Muscle layer of colon (tissue), 2 donors: ENCODE measurements at regions not wholly inside any gene's neighbourhood (a gene's known extent, or its start where the extent isn't known, plus 50 kb on each side); places are given as distances from the start of the nearest gene placed in this dataset.

Experiments
- H3K27ac ChIP-seq: one replicate; pipeline ENCODE4 v1.7.0; 2013; ENCODE audit warnings: low read depth, mild to moderate bottlenecking, low read length, moderate library complexity
- H3K27me3 ChIP-seq, 2 donors: one replicate each; pipeline ENCODE4 v1.7.0; 2013; ENCODE audit warnings: low read length in 2 of 2, mild to moderate bottlenecking in 2 of 2; ENCODE audit not compliant: insufficient read depth in 2 of 2, control insufficient read depth in 1 of 2
- H3K36me3 ChIP-seq: one replicate; pipeline ENCODE4 v1.7.0; 2013; ENCODE audit warnings: mild to moderate bottlenecking, low read length; ENCODE audit not compliant: insufficient read depth
- H3K4me1 ChIP-seq: one replicate; pipeline ENCODE4 v1.7.0; 2013; ENCODE audit warnings: mild to moderate bottlenecking, low read length; ENCODE audit not compliant: insufficient read depth
- H3K4me3 ChIP-seq, 2 donors: one replicate each; pipeline ENCODE4 v1.7.0; 2013; ENCODE audit warnings: low read length in 2 of 2, low read depth in 1 of 2, mild to moderate bottlenecking in 1 of 2, moderate library complexity in 1 of 2
- H3K9ac ChIP-seq: one replicate; pipeline ENCODE4 v1.7.0; 2013; ENCODE audit warnings: low read length
- H3K9me3 ChIP-seq: one replicate; pipeline ENCODE4 v1.7.0; 2013; ENCODE audit warnings: mild to moderate bottlenecking, low read length
- donor health status: abdominal sarcoma.
- donor health status: Adenocarcinoma of cecum.

DNA sequence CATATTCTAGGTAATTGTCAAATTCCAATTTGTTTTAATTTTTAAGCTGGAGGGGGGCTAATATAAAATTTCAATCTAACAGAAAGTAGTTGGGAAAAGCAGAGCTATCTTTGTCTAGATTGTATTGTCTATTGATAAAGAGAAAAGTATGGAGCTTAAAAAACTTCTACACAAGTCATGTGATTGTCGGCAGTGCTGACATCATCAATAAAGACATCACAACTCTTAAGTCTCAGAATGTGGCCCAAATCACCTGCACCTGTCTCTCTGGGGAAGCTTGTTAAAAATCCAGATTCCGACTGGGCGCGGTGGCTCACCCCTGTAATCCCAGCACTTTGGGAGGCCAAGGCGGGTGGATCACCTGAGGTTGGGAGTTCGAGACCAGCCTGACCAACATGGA is 333.8 kb downstream of the RASEF start:
- Histone ChIP-seq H3K4me1 (no peaks in the 10 kb centered on the region), H3K4me3 (no peak overlapping the region), H3K9me3 (no peaks in the 10 kb centered on the region)

DNA sequence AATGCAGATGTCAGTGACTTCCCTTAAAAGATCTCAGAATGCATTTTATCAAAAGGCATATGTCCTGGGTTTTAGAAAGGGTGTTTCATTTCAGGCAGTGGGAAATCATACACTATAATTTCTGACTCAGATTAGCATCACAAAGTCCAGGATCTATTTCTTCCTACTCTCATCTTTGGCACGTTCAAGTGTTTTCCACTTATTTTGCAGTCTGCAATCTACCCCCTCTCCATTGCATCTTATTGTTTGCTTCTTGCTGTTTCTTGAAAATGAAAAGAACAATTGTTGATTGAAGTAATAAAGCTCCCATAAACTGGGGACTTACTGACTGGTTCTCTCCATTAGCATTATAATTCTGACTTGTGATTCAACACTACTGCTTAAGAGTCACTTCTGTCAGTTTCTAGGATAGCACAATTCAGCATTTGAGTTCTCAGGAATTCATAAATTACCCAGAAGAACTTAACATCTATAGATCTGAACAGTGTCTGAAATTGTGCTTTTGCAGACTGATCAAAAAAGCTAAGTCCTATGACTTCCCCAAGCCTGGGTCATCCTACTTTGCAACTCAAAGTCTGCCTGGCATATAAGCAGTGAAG is 332.9 kb downstream of the RASEF start:
- Histone ChIP-seq H3K36me3 (no peaks in the 10 kb centered on the region), H3K9me3 (no peaks in the 10 kb centered on the region), H3K27ac (no peak overlapping the region), H3K4me1 (no peaks in the 10 kb centered on the region), H3K27me3 (no peaks in the 10 kb centered on the region), H3K9ac (no peak overlapping the region), H3K4me3 (no peak overlapping the region)

More for the DNA sequence above, 333.8 kb downstream of the RASEF start:
- H3K27ac ChIP-seq = no peak overlapping the region
- H3K36me3 ChIP-seq = no peaks in the 10 kb centered on the region
- no peak overlapping the region for H3K9ac ChIP-seq
- no peaks in the 10 kb centered on the region for H3K27me3 ChIP-seq

DNA sequence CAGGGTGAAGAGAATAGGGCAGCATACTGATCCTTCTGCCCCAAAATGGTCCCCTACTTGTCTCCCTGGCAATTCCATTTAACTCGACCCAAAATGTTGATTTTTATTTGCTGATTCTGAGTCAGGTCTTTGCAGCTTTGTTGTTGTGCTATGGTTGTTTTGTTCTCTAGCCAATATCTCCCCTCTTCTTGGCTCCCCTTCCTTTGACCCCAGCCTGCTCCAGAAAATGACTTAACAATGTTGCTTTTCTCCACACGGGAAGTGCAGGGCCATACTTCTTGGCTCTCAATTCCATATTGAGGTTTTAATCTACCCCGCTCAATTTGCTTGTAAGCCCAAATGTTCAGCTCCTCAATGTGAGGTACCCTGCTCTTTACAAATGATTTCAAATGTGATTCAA is 330.0 kb downstream of the RASEF start:
- Histone ChIP-seq H3K4me1 (peaks cover 6% of the 10 kb centered on the region), H3K27me3 (no peaks in the 10 kb centered on the region), H3K9me3 (no peaks in the 10 kb centered on the region), H3K9ac (no peak overlapping the region), H3K27ac (no peak overlapping the region), H3K4me3 (no peak overlapping the region), H3K36me3 (no peaks in the 10 kb centered on the region)

DNA sequence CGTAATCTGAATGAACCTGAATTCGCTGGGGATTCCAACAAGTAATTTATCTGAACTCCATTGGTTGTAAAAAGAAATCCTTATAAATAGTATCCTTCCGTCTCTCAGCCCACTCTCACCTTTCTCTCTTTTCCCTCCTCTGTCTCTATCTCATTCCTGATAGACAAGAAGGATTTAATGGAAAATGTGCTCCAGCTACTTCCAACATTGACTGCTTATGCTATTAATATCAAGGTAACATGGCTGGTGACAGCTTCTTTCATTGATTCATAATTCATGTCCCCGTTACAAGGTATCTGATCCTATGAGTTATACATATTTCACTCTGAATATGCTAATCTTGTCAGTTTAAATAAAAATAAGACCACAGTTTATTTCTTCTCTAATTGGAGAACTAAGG is 326.8 kb downstream of the RASEF start:
- Histone ChIP-seq H3K27ac (no peak overlapping the region), H3K4me3 (no peak overlapping the region), H3K4me1 (peaks cover 6% of the 10 kb centered on the region), H3K9me3 (no peaks in the 10 kb centered on the region), H3K9ac (no peak overlapping the region), H3K36me3 (no peaks in the 10 kb centered on the region), H3K27me3 (no peaks in the 10 kb centered on the region)

DNA sequence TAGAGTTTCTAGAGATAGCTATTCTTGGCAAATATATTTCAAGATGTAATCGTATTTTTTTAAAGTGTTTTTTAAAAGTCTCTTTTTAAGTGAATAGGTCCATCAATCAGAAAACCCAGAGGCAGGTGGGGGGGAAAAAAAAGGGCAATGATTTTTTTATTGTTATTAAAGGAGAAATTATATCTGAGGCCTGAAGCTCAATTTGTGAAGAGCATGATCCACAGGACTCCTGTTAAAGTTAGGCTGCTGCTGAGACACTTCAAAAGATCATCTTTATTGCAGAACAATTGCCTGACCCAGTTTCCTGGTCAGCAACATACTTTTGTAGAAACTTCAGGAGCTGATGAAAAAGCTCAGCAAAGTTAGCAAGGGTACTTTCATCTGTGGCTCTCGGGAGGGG is 326.2 kb downstream of the RASEF start:
- Histone ChIP-seq H3K9ac (no peak overlapping the region), H3K4me1 (peaks cover 6% of the 10 kb centered on the region), H3K9me3 (no peaks in the 10 kb centered on the region), H3K27ac (no peak overlapping the region), H3K27me3 (no peaks in the 10 kb centered on the region), H3K36me3 (no peaks in the 10 kb centered on the region), H3K4me3 (no peak overlapping the region)

DNA sequence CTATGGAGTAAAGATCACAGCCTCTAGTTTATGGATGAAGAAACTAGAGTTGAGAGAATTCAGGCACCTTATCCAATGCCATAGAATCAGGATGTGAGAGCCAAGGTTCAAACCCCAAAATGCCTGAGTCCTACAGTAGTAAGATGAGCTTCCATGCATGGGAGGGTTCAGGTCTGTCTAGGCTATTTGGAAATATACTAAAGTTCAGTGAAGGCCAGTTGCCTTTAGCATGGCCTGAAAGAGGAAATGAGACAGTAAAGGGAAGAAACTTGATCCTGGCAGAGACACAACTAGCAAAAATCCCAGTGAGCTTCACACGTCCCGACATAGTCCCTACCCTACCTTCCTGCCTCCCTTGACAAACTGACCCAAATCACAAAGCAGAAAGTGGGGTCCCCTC is 317.0 kb downstream of the RASEF start:
- Histone ChIP-seq H3K4me1 (no peaks in the 10 kb centered on the region), H3K4me3 (no peak overlapping the region), H3K27ac (no peak overlapping the region), H3K9me3 (no peaks in the 10 kb centered on the region), H3K36me3 (no peaks in the 10 kb centered on the region), H3K9ac (no peak overlapping the region), H3K27me3 (no peaks in the 10 kb centered on the region)

DNA sequence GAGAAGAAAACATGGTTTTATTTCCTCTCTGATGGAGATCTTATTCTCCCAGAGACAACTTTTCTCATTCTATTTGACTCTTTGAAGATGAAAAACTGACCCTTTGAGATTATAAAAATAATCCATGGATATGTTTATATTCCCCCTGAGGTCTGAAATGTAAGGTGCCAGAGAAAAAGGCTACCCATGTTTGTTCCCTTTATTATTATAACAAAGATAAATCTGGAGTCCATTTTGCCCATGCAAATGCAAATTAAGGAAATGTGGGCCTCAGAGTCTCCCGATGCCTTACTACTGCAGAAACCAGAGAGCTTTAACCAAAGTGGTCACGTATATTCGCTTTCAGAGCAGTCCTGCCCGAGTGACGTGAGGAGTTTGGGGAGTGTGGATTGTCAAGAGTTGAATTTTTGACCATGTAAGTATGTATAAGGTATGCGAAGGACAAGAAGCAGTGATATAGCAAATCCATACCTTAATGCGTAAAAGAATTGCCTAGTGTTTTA is 312.5 kb downstream of the RASEF start:
- no peak overlapping the region for H3K4me3 ChIP-seq
- H3K4me1 ChIP-seq = no peaks in the 10 kb centered on the region
- no peaks in the 10 kb centered on the region for H3K9me3 ChIP-seq
- no peak overlapping the region for H3K27ac ChIP-seq
- no peaks in the 10 kb centered on the region for H3K36me3 ChIP-seq
- no peak overlapping the region for H3K9ac ChIP-seq
- H3K27me3 ChIP-seq = no peaks in the 10 kb centered on the region

DNA sequence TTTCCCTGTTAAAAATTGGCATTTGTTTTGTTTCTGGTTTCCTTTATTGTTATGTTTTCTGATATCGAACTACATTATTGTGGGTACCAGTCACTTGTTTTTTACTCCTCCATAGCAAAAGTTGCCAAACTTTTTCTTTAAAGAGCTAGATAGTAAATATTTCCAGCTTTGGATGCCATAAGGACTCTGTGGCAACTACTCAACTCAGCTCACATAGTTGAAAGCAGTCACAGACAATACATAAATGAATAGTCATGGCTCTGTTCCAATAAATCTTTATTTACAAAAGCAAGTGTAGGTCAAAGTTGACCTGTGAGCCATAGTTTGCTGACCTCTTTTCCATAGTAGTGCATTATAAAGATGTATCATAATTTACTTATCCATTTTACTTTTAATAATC is 305.0 kb downstream of the RASEF start:
- H3K9me3 ChIP-seq = no peaks in the 10 kb centered on the region
- H3K27ac ChIP-seq = no peak overlapping the region
- no peaks in the 10 kb centered on the region for H3K4me1 ChIP-seq
- H3K36me3 ChIP-seq = no peaks in the 10 kb centered on the region
- H3K4me3 ChIP-seq = no peak overlapping the region
- H3K27me3 ChIP-seq = no peaks in the 10 kb centered on the region
- no peak overlapping the region for H3K9ac ChIP-seq

DNA sequence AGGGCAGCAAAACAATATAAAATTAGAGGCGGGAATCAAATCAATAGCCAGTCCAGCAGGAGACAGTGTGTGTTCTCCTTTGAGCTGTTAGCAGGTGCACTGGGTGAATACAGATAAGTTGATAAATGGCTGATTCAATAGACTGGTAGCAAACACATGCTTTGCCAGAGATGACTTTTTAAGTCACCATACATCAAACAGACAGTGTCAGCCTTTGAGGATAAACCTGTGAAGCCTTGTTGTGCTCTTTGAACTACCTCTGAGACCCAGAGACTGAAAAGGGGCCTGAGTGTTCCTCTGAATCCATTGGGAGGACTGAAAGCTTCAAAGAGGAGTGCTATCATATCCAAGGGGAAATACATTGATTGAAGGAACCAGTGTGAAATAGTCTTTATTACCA is 301.9 kb downstream of the RASEF start:
- Histone ChIP-seq H3K36me3 (no peaks in the 10 kb centered on the region), H3K27ac (no peak overlapping the region), H3K27me3 (no peaks in the 10 kb centered on the region), H3K4me1 (no peaks in the 10 kb centered on the region), H3K9me3 (no peaks in the 10 kb centered on the region), H3K9ac (no peak overlapping the region), H3K4me3 (no peak overlapping the region)

DNA sequence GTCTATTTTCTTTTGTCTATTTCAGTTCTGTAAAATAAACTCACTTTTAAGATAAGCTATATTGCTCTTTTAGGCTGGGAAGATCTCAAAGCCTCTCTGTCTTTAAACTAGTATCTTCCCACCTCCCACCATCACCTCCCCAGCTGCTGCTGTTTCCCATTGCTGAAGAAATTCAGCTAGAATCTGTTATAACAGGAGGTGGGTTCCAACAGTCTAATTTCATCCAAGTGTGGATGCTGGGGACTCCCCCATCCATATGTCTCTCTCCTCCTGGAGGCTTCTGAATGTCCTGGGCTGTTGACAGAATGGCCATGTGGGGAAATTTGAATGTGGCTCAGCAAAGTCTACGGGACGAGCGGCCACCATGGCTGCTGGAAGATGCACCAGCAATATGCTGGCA is 301.0 kb downstream of the RASEF start:
- H3K4me1 ChIP-seq = no peaks in the 10 kb centered on the region
- H3K36me3 ChIP-seq = no peaks in the 10 kb centered on the region
- H3K27ac ChIP-seq = no peak overlapping the region
- no peaks in the 10 kb centered on the region for H3K27me3 ChIP-seq
- no peaks in the 10 kb centered on the region for H3K9me3 ChIP-seq
- H3K4me3 ChIP-seq = no peak overlapping the region
- H3K9ac ChIP-seq = no peak overlapping the region

DNA sequence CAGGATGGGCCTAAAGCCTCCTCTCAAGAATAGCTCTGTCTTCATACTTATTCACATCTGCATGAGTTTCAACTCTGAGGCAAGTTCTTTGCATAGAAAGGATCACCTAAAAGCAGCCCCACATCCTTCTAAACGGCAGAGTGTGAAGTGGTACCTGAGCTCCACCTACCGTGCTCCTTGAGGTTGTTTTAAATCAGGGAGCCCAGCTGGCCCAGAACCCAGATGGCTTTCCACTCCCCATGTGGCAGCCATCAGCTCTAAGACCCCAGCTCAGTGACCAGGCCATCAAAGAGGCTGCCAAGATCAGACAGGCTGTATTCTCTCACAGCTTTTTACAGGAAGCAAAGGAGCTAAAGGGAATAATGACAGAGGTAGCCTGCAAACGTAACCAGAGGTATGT is 299.3 kb downstream of the RASEF start:
- no peak overlapping the region for H3K9ac ChIP-seq
- H3K27me3 ChIP-seq = no peaks in the 10 kb centered on the region
- H3K4me3 ChIP-seq = no peak overlapping the region
- H3K4me1 ChIP-seq = no peaks in the 10 kb centered on the region
- H3K27ac ChIP-seq = no peak overlapping the region
- no peaks in the 10 kb centered on the region for H3K9me3 ChIP-seq
- no peaks in the 10 kb centered on the region for H3K36me3 ChIP-seq

DNA sequence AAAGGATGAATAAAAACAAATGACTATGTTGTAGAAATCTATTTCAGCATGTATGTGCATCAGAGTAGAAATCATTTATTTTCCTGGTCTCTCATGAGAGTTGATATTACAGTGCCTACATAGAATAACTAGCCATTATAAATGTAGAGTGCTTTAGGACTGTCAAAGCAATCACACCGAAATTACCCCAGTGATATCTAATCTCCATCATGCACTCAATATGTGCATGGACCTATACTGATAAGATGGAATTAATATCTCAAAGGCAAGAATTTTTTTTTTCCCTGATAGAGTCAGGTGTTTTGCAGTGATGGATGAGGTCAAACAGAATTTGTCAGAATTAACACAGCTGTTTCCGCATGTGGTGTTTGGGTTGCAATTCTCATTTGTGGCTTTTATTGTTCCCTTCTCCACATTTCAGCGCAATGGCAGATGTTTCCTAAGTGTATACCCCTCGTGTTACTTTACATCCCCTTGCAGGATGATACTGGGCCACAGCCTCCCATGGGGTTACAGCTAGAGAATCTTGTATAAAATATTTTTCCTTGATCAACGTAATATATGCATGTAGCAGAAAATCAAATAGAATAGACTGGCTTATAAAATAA is 298.8 kb downstream of the RASEF start:
- H3K9me3 ChIP-seq = no peaks in the 10 kb centered on the region
- no peak overlapping the region for H3K4me3 ChIP-seq
- no peaks in the 10 kb centered on the region for H3K27me3 ChIP-seq
- no peaks in the 10 kb centered on the region for H3K36me3 ChIP-seq
- no peak overlapping the region for H3K9ac ChIP-seq
- H3K27ac ChIP-seq = no peak overlapping the region
- no peaks in the 10 kb centered on the region for H3K4me1 ChIP-seq
